A673 (cell line): ENCODE measurements at regions not wholly inside any gene's neighbourhood (a gene's known extent, or its start where the extent isn't known, plus 50 kb on each side); places are given as distances from the start of the nearest gene placed in this dataset.
"Not testable (repeated sequence)": the region's sequence is repeated elsewhere in the genome, so short reads cannot be mapped to it uniquely, and the experiment has no call there.

Source experiments
- EZH2 ChIP-seq: fragments of 200-600 bp; sonication (generic); IDR thresholded peaks from 2 replicates; pipeline ENCODE4 v1.6.1; 2017; ENCODE audit warnings: borderline replicate concordance, low read depth, mild to moderate bottlenecking, mixed read lengths, antibody characterized with exemption, low read length; ENCODE audit not compliant: poor library complexity, severe bottlenecking
- TF ChIP-seq, protein P1 (sequence below): fragments of 300-800, 200-600 bp; sonication (generic); conservative IDR thresholded peaks from 2 replicates; pipeline ENCODE4 v1.5.1; 2017; ENCODE audit warnings: low read depth, mild to moderate bottlenecking, antibody characterized with exemption, low read length, moderate library complexity, mixed read lengths

DNA sequence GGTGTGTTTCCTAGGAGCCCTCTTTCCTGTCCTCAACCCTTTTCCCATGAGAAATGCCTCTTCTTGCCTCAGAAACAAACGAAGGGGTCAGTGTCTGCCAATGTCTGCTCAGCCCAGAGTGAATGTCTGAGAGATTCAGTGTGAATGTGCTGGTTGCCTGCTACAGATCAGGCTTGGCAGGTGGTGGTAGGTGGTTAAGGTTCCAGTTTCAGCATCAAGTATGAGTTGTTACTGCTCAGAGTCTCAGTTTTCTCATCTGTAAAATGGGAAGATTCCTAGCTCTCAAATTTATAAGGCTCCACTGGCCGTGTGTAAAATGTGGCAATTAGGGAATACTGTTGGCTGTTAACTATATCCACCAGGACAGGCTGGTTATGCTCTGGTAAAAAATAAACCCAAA lies 96.3 kb upstream of the PLGLB2 start:
- TF ChIP-seq EZH2: not testable (repeated sequence)
- TF ChIP-seq, protein P1, sequence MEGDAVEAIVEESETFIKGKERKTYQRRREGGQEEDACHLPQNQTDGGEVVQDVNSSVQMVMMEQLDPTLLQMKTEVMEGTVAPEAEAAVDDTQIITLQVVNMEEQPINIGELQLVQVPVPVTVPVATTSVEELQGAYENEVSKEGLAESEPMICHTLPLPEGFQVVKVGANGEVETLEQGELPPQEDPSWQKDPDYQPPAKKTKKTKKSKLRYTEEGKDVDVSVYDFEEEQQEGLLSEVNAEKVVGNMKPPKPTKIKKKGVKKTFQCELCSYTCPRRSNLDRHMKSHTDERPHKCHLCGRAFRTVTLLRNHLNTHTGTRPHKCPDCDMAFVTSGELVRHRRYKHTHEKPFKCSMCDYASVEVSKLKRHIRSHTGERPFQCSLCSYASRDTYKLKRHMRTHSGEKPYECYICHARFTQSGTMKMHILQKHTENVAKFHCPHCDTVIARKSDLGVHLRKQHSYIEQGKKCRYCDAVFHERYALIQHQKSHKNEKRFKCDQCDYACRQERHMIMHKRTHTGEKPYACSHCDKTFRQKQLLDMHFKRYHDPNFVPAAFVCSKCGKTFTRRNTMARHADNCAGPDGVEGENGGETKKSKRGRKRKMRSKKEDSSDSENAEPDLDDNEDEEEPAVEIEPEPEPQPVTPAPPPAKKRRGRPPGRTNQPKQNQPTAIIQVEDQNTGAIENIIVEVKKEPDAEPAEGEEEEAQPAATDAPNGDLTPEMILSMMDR: not testable (repeated sequence)
